ENCODE measurements at regions not wholly inside any gene's neighbourhood (a gene's known extent, or its start where the extent isn't known, plus 50 kb on each side); places are given as distances from the start of the nearest gene placed in this dataset.

GRCh38 chr10:124184208-124184830 is 90.9 kb upstream of the CHST15 start:
- no peak for TF ChIP-seq POLR2A (IDR thresholded peaks at IDR 0.05)
- TF ChIP-seq CTCF (IDR thresholded peaks at IDR 0.05 in 4 of 5, conservative IDR thresholded peaks at IDR 0.05 in 1 of 5), result no peak

Measured in gastrocnemius medialis (tissue), 4 donors.